Peyer's patch (tissue), 4 donors: ENCODE measurements at regions not wholly inside any gene's neighbourhood (a gene's known extent, or its start where the extent isn't known, plus 50 kb on each side); places are given as distances from the start of the nearest gene placed in this dataset.

Source experiments
- CTCF ChIP-seq, 6 experiments: fragments of 450-650 bp in 4 of 6; fragments of 200-600 bp in 2 of 6; sonication (generic) in 1 of 6; IDR thresholded peaks; one replicate each; pipeline ENCODE4 v1.5.1; 2017 to 2019; ENCODE audit warnings: antibody characterized with exemption in 6 of 6, mild to moderate bottlenecking in 3 of 6, moderate library complexity in 1 of 6
- POLR2A ChIP-seq, 2 donors: fragments of 450-650 bp; IDR thresholded peaks; one replicate each; pipeline ENCODE4 v1.5.1; 2017; ENCODE audit warnings: antibody characterized with exemption in 2 of 2, mild to moderate bottlenecking in 2 of 2, moderate library complexity in 2 of 2

GRCh38 chr1:192950926-192951325 lies 108.2 kb downstream of the UCHL5 start:
- no peak for TF ChIP-seq CTCF (IDR thresholded peaks at IDR 0.05)
- TF ChIP-seq POLR2A (IDR thresholded peaks at IDR 0.05) = no peak
